Kidney (tissue), 13 donors: ENCODE measurements at regions not wholly inside any gene's neighbourhood (a gene's known extent, or its start where the extent isn't known, plus 50 kb on each side); places are given as distances from the start of the nearest gene placed in this dataset.

ENCODE experiments used
- DNase-seq, 5 donors: peaks; one replicate each; pipeline ENCODE4 v3.0.0-alpha.2; 2013 to 2020
- FAIRE-seq: peaks from 2 replicates; lab custom pipeline; 2012; peaks lifted over from hg19 to GRCh38; lab: Jason Lieb, UNC
- H3K27ac ChIP-seq, 2 donors: one replicate each; pipeline ENCODE4 v1.7.0; 2013; ENCODE audit warnings: low read depth in 2 of 2, low read length in 2 of 2, inconsistent platforms in 1 of 2
- H3K27me3 ChIP-seq: one replicate; pipeline ENCODE4 v1.7.1; 2013; ENCODE audit warnings: low read length, inconsistent platforms; ENCODE audit not compliant: control insufficient read depth, insufficient read depth
- H3K36me3 ChIP-seq, 3 donors: one replicate each; pipeline versions ENCODE4 v1.7.0 to v1.7.1; 2013; ENCODE audit warnings: low read length in 3 of 3, control low read depth in 1 of 3, inconsistent platforms in 1 of 3; ENCODE audit not compliant: insufficient read depth in 3 of 3, control insufficient read depth in 2 of 3
- H3K4me1 ChIP-seq, 3 donors: one replicate each; pipeline versions ENCODE4 v1.7.0 to v1.7.1; 2013; ENCODE audit warnings: low read length in 3 of 3, inconsistent platforms in 1 of 3, low read depth in 1 of 3; ENCODE audit not compliant: control insufficient read depth in 2 of 3, insufficient read depth in 2 of 3
- H3K4me3 ChIP-seq, 3 donors: one replicate each; pipeline versions ENCODE4 v1.7.0 to v1.8.1; 2013; ENCODE audit warnings: low read length in 3 of 3, control low read depth in 1 of 3, inconsistent platforms in 1 of 3
- H3K9ac ChIP-seq, 3 donors: one replicate each; pipeline versions ENCODE4 v1.7.0 to v1.7.1; 2013; ENCODE audit warnings: low read length in 3 of 3, control low read depth in 1 of 3, inconsistent platforms in 1 of 3
- H3K9me3 ChIP-seq, 3 donors: one replicate each; pipeline versions ENCODE4 v1.7.0 to v1.7.1; 2013; ENCODE audit warnings: low read length in 3 of 3, control low read depth in 1 of 3, inconsistent platforms in 1 of 3; ENCODE audit not compliant: control insufficient read depth in 2 of 3, insufficient read depth in 1 of 3
- CTCF ChIP-seq: IDR thresholded peaks from 3 replicates; pipeline ENCODE4 v1.5.1; 2012; ENCODE audit warnings: mild to moderate bottlenecking, moderate library complexity, borderline replicate concordance; ENCODE audit not compliant: insufficient read depth; ENCODE audit errors: extremely low read depth
- intact Hi-C: fragments of 100-400 bp; cut with DNase I; formaldehyde crosslinking; loops from one replicate; pipeline ENCODE4 v1.11.1; 2022
- donor health status: control.
- donor health status: control.
- donor health status: control.
- donor health status: control.
- donor health status: control.
- donor health status: DM: yes; HTN: yes; CAD: no.
- donor health status: Normal renal cell carcinoma (clear cell type).

- no peaks in the 10 kb centered on the region for H3K36me3 ChIP-seq
- H3K4me3 ChIP-seq = no peak overlapping the region
- H3K27ac ChIP-seq = no peak overlapping the region
- TF ChIP-seq CTCF = no peak
- no peaks in the 10 kb centered on the region for H3K9me3 ChIP-seq
- intact Hi-C loops = no loop called here
- FAIRE-seq (no peak), DNase-seq (no peak)
- no peaks in the 10 kb centered on the region for H3K4me1 ChIP-seq
- H3K27me3 ChIP-seq = no peaks in the 10 kb centered on the region
- no peak overlapping the region for H3K9ac ChIP-seq
Measured at GRCh38 chr2:18063826-18064470, 185.5 kb downstream of the KCNS3 start.

- intact Hi-C loops = no loop called here
- FAIRE-seq (no peak), DNase-seq (no peak)
- Histone ChIP-seq H3K36me3 (no peaks in the 10 kb centered on the region), H3K9me3 (no peaks in the 10 kb centered on the region), H3K27me3 (no peaks in the 10 kb centered on the region), H3K9ac (no peak overlapping the region), H3K27ac (no peak overlapping the region), H3K4me3 (no peak overlapping the region), H3K4me1 (no peaks in the 10 kb centered on the region)
- TF ChIP-seq CTCF = no peak
Measured at GRCh38 chr2:18062892-18063291, 184.4 kb downstream of the KCNS3 start.

GRCh38 chr2:18061717-18062116 lies 183.2 kb downstream of the KCNS3 start:
- TF ChIP-seq CTCF = no peak
- no peak for FAIRE-seq
- intact Hi-C loops = no loop called here
- Histone ChIP-seq H3K4me1 (no peaks in the 10 kb centered on the region), H3K9ac (no peak overlapping the region), H3K27me3 (no peaks in the 10 kb centered on the region), H3K27ac (no peak overlapping the region), H3K36me3 (no peaks in the 10 kb centered on the region), H3K4me3 (no peak overlapping the region), H3K9me3 (no peaks in the 10 kb centered on the region)
- DNase-seq = no peak

- no peak for DNase-seq
- no peaks in the 10 kb centered on the region for H3K36me3 ChIP-seq
- TF ChIP-seq CTCF = no peak
- no peak overlapping the region for H3K27ac ChIP-seq
- no peaks in the 10 kb centered on the region for H3K9me3 ChIP-seq
- intact Hi-C loops = no loop called here
- FAIRE-seq = no peak
- H3K4me1 ChIP-seq = no peaks in the 10 kb centered on the region
- H3K27me3 ChIP-seq = no peaks in the 10 kb centered on the region
- H3K9ac ChIP-seq = no peak overlapping the region
- no peak overlapping the region for H3K4me3 ChIP-seq
Measured at GRCh38 chr2:18057657-18058056, 179.2 kb downstream of the KCNS3 start.
